G401 (cell line): ENCODE measurements at regions not wholly inside any gene's neighbourhood (a gene's known extent, or its start where the extent isn't known, plus 50 kb on each side); places are given as distances from the start of the nearest gene placed in this dataset.

ENCODE experiments used
- DNase-seq: peaks from one replicate; pipeline ENCODE4 v3.0.0-alpha.2; 2015; ENCODE audit warnings: low spot score
- in situ Hi-C: cut with HindIII; loops from 2 replicates; pipeline ENCODE4 v1.10.0; 2016; ENCODE audit warnings: low sequenced_read_pairs, mixed read lengths

- in situ Hi-C loops: no loop called here
- no peak for DNase-seq
Observed at GRCh38 chr1:189819751-189820150, 657.9 kb downstream of the BRINP3 start.

GRCh38 chr1:189821833-189822232, 655.8 kb downstream of the BRINP3 start:
- in situ Hi-C loops: no loop called here
- DNase-seq: no peak

- in situ Hi-C loops: no loop called here
- DNase-seq: no peak
Observed at GRCh38 chr1:189834813-189835212, 642.9 kb downstream of the BRINP3 start.

- in situ Hi-C loops: no loop called here
- DNase-seq: no peak
Observed at GRCh38 chr1:189847613-189848012, 630.1 kb downstream of the BRINP3 start.

- no peak for DNase-seq
- in situ Hi-C loops: no loop called here
Observed at GRCh38 chr1:189851806-189852367, 625.8 kb downstream of the BRINP3 start.

GRCh38 chr1:189859385-189859977, 618.2 kb downstream of the BRINP3 start:
- DNase-seq: no peak
- in situ Hi-C loops: no loop called here

- DNase-seq: no peak
Observed at GRCh38 chr1:189866606-189867005, 611.1 kb downstream of the BRINP3 start.

GRCh38 chr1:189868021-189868420, 609.6 kb downstream of the BRINP3 start:
- DNase-seq: no peak
- in situ Hi-C loops: no loop called here

More at GRCh38 chr1:189866606-189867005, 611.1 kb downstream of the BRINP3 start:
- in situ Hi-C loops: no loop called here

- in situ Hi-C loops: no loop called here
Observed at GRCh38 chr1:189874715-189875435, 602.8 kb downstream of the BRINP3 start.

GRCh38 chr1:189880135-189880534, 597.5 kb downstream of the BRINP3 start:
- in situ Hi-C loops: no loop called here
- no peak for DNase-seq

More at GRCh38 chr1:189874715-189875435, 602.8 kb downstream of the BRINP3 start:
- no peak for DNase-seq

GRCh38 chr1:189899686-189900425, 577.8 kb downstream of the BRINP3 start:
- DNase-seq: peak; percentile 3
- in situ Hi-C loops: no loop called here

- DNase-seq: no peak
- in situ Hi-C loops: no loop called here
Observed at GRCh38 chr1:189904509-189904908, 573.2 kb downstream of the BRINP3 start.

GRCh38 chr1:189908113-189908512, 569.6 kb downstream of the BRINP3 start:
- DNase-seq: no peak
- in situ Hi-C loops: no loop called here

- in situ Hi-C loops: no loop called here
- no peak for DNase-seq
Observed at GRCh38 chr1:189921613-189922012, 556.1 kb downstream of the BRINP3 start.

GRCh38 chr1:189927641-189928040, 550.0 kb downstream of the BRINP3 start:
- in situ Hi-C loops: no loop called here
- DNase-seq: no peak

GRCh38 chr1:189929501-189930099, 548.1 kb downstream of the BRINP3 start:
- in situ Hi-C loops: no loop called here

GRCh38 chr1:189936861-189937260, 540.8 kb downstream of the BRINP3 start:
- DNase-seq: no peak
- in situ Hi-C loops: no loop called here

More at GRCh38 chr1:189929501-189930099, 548.1 kb downstream of the BRINP3 start:
- no peak for DNase-seq

GRCh38 chr1:189939967-189940366, 537.7 kb downstream of the BRINP3 start:
- in situ Hi-C loops: no loop called here
- no peak for DNase-seq

GRCh38 chr1:189941922-189942321, 535.7 kb downstream of the BRINP3 start:
- DNase-seq: no peak
- in situ Hi-C loops: no loop called here

GRCh38 chr1:189958756-189959155, 518.9 kb downstream of the BRINP3 start:
- in situ Hi-C loops: no loop called here

More at GRCh38 chr1:189958756-189959155, 518.9 kb downstream of the BRINP3 start:
- no peak for DNase-seq
